Upper lobe of right lung (tissue), 1 donor: ENCODE measurements at regions not wholly inside any gene's neighbourhood (a gene's known extent, or its start where the extent isn't known, plus 50 kb on each side); places are given as distances from the start of the nearest gene placed in this dataset.

Experiments used
- ATAC-seq: fragments of 200-7000 bp; cut with Tn5 transposase; one replicate; pipeline ENCODE4 v1.9.1; 2020; ENCODE audit warnings: mild to moderate bottlenecking, moderate library complexity
- DNase-seq: peaks from one replicate; pipeline ENCODE4 v3.0.0-alpha.2; 2020
- H3K27ac ChIP-seq: fragments of 200-600 bp; one replicate; pipeline ENCODE4 v1.8.0; 2022
- H3K27me3 ChIP-seq: fragments of 200-600 bp; one replicate; pipeline ENCODE4 v1.8.0; 2022; ENCODE audit warnings: mild to moderate bottlenecking
- H3K36me3 ChIP-seq: fragments of 200-600 bp; one replicate; pipeline ENCODE4 v1.8.0; 2022
- H3K4me1 ChIP-seq: fragments of 200-600 bp; one replicate; pipeline ENCODE4 v1.8.0; 2022
- H3K4me3 ChIP-seq: fragments of 200-600 bp; one replicate; pipeline ENCODE4 v1.8.0; 2022; ENCODE audit warnings: mild to moderate bottlenecking
- H3K9me3 ChIP-seq: fragments of 200-600 bp; one replicate; pipeline ENCODE4 v1.8.0; 2022
- CTCF ChIP-seq: fragments of 200-600 bp; IDR thresholded peaks from one replicate; pipeline ENCODE4 v1.8.0; 2022; ENCODE audit warnings: antibody characterized with exemption
- intact Hi-C: fragments of 100-400 bp; cut with DNase I; formaldehyde crosslinking; loops from one replicate; pipeline ENCODE4 v1.11.0; 2022
- donor health status: DM: no; HTN: yes; CAD: no; lungs with severe emphysema.

DNA sequence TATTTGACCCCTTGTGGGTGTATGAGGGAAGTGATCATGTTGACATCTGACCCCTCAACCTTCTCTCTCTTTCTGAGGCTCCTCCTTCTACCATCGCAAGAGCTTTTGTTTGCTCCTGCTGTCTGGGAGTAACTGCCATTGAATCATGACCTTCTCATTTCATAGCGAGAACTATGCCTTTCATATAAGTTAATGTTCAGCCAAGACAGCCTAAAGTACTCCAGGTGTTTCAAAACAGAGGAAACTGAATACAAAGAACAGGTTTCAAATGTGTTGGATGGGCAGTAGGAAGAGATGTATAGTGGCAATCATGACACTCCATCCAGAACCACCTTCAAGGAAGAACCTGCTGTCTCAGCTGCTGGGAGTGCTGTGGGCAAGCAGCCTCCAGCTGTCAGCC is 403.1 kb downstream of the MID1IP1 start:
- no peak for TF ChIP-seq CTCF
- DNase-seq = no peak
- no peak overlapping the region for H3K27ac ChIP-seq
- H3K9me3 ChIP-seq = no peaks in the 10 kb centered on the region
- no peak overlapping the region for H3K4me3 ChIP-seq
- H3K36me3 ChIP-seq = no peaks in the 10 kb centered on the region
- no peak for ATAC-seq
- H3K4me1 ChIP-seq = no peaks in the 10 kb centered on the region
- H3K27me3 ChIP-seq = no peaks in the 10 kb centered on the region
- intact Hi-C loops = no loop called here

GRCh38 chrX:39204945-39205344 is 403.7 kb downstream of the MID1IP1 start:
- H3K4me1 ChIP-seq = no peaks in the 10 kb centered on the region
- no peak for TF ChIP-seq CTCF
- DNase-seq (no peak), ATAC-seq (no peak)
- no peaks in the 10 kb centered on the region for H3K9me3 ChIP-seq
- no peak overlapping the region for H3K27ac ChIP-seq
- H3K27me3 ChIP-seq = no peaks in the 10 kb centered on the region
- H3K4me3 ChIP-seq = no peak overlapping the region
- intact Hi-C loops = no loop called here
- H3K36me3 ChIP-seq = no peaks in the 10 kb centered on the region

- Histone ChIP-seq H3K4me3 (no peak overlapping the region), H3K36me3 (no peaks in the 10 kb centered on the region), H3K9me3 (no peaks in the 10 kb centered on the region), H3K27me3 (no peaks in the 10 kb centered on the region), H3K4me1 (no peaks in the 10 kb centered on the region), H3K27ac (no peak overlapping the region)
- intact Hi-C loops = no loop called here
- ATAC-seq (no peak), DNase-seq (no peak)
- no peak for TF ChIP-seq CTCF
Observed at GRCh38 chrX:39205467-39205866, 404.2 kb downstream of the MID1IP1 start.

GRCh38 chrX:39206399-39207145 is 405.3 kb downstream of the MID1IP1 start:
- no peaks in the 10 kb centered on the region for H3K9me3 ChIP-seq
- no peak overlapping the region for H3K4me3 ChIP-seq
- no peaks in the 10 kb centered on the region for H3K36me3 ChIP-seq
- intact Hi-C loops = no loop called here
- ATAC-seq (no peak), DNase-seq (no peak)
- TF ChIP-seq CTCF = no peak
- H3K27ac ChIP-seq = no peak overlapping the region
- no peaks in the 10 kb centered on the region for H3K4me1 ChIP-seq
- no peaks in the 10 kb centered on the region for H3K27me3 ChIP-seq

GRCh38 chrX:39211501-39211900 is 410.2 kb downstream of the MID1IP1 start:
- no peaks in the 10 kb centered on the region for H3K9me3 ChIP-seq
- intact Hi-C loops = no loop called here
- no peaks in the 10 kb centered on the region for H3K36me3 ChIP-seq
- H3K4me3 ChIP-seq = no peak overlapping the region
- H3K4me1 ChIP-seq = no peaks in the 10 kb centered on the region
- ATAC-seq (no peak), DNase-seq (no peak)
- no peaks in the 10 kb centered on the region for H3K27me3 ChIP-seq
- no peak overlapping the region for H3K27ac ChIP-seq
- no peak for TF ChIP-seq CTCF

- H3K36me3 ChIP-seq = no peaks in the 10 kb centered on the region
- H3K4me1 ChIP-seq = no peaks in the 10 kb centered on the region
- DNase-seq (no peak), ATAC-seq (no peak)
- H3K9me3 ChIP-seq = no peaks in the 10 kb centered on the region
- TF ChIP-seq CTCF = no peak
- H3K27me3 ChIP-seq = no peaks in the 10 kb centered on the region
- intact Hi-C loops = no loop called here
- H3K27ac ChIP-seq = no peak overlapping the region
- H3K4me3 ChIP-seq = no peak overlapping the region
Observed at GRCh38 chrX:39212456-39212855, 411.2 kb downstream of the MID1IP1 start.
